Astrocyte (in vitro differentiated cells and primary cell): ENCODE measurements at regions not wholly inside any gene's neighbourhood (a gene's known extent, or its start where the extent isn't known, plus 50 kb on each side); places are given as distances from the start of the nearest gene placed in this dataset.
A peak's percentile ranks its signal among the peaks of the same experiment; 100 is the strongest.

Source experiments
- DNase-seq: peaks from one replicate; pipeline ENCODE4 v3.0.0-alpha.2; 2010; ENCODE audit warnings: low read depth
- FAIRE-seq: peaks from 2 replicates; lab custom pipeline; 2011; peaks lifted over from hg19 to GRCh38; lab: Jason Lieb, UNC
- H2AFZ ChIP-seq: 2 replicates; pipeline ENCODE4 v1.6.0; 2012; ENCODE audit warnings: low read depth, low read length, inconsistent platforms
- H3K27ac ChIP-seq: 2 replicates; pipeline ENCODE4 v1.5.1; 2011; ENCODE audit warnings: low read depth, low read length, inconsistent platforms
- H3K27me3 ChIP-seq: 2 replicates; pipeline ENCODE4 v1.6.0; 2011; ENCODE audit warnings: low read length, inconsistent platforms; ENCODE audit not compliant: insufficient read depth
- H3K36me3 ChIP-seq: 2 replicates; pipeline ENCODE4 v1.5.1; 2011; ENCODE audit warnings: low read length, inconsistent platforms; ENCODE audit not compliant: insufficient read depth
- H3K4me1 ChIP-seq: 2 replicates; pipeline ENCODE4 v1.5.1; 2011; ENCODE audit warnings: low read length, inconsistent platforms; ENCODE audit not compliant: insufficient read depth
- H3K4me2 ChIP-seq: 2 replicates; pipeline ENCODE4 v1.6.0; 2012; ENCODE audit warnings: low read length, inconsistent platforms
- H3K4me3 ChIP-seq: 2 replicates; pipeline ENCODE4 v1.5.1; 2011; ENCODE audit warnings: low read depth, mild to moderate bottlenecking, low read length, inconsistent platforms; ENCODE audit not compliant: insufficient read depth
- H3K79me2 ChIP-seq: 2 replicates; pipeline ENCODE4 v1.6.0; 2012; ENCODE audit warnings: mild to moderate bottlenecking, low read length, inconsistent platforms; ENCODE audit not compliant: insufficient read depth
- H3K9ac ChIP-seq: 2 replicates; pipeline ENCODE4 v1.6.0; 2012; ENCODE audit warnings: mild to moderate bottlenecking, low read length, inconsistent platforms
- H3K9me3 ChIP-seq: 2 replicates; pipeline ENCODE4 v1.5.1; 2012; ENCODE audit warnings: low read depth, mild to moderate bottlenecking, low read length, inconsistent platforms; ENCODE audit not compliant: insufficient read depth
- H4K20me1 ChIP-seq: 2 replicates; pipeline ENCODE4 v1.6.0; 2012; ENCODE audit warnings: low read length, inconsistent platforms; ENCODE audit not compliant: insufficient read depth
- H3K27ac Mint-ChIP-seq: one replicate; pipeline ENCODE4 v1.8.0; 2021; ENCODE audit warnings: mild to moderate bottlenecking, mixed read lengths; ENCODE audit not compliant: unreplicated experiment
- H3K27me3 Mint-ChIP-seq: one replicate; pipeline ENCODE4 v1.8.0; 2021; ENCODE audit warnings: low read depth, mixed read lengths; ENCODE audit not compliant: unreplicated experiment
- H3K36me3 Mint-ChIP-seq: one replicate; pipeline ENCODE4 v1.8.0; 2021; ENCODE audit warnings: low read depth, mixed read lengths; ENCODE audit not compliant: unreplicated experiment
- H3K4me1 Mint-ChIP-seq: one replicate; pipeline ENCODE4 v1.8.0; 2021; ENCODE audit warnings: low read depth, mixed read lengths; ENCODE audit not compliant: unreplicated experiment
- H3K4me3 Mint-ChIP-seq: one replicate; pipeline ENCODE4 v1.8.0; 2021; ENCODE audit warnings: mild to moderate bottlenecking, moderate library complexity, mixed read lengths; ENCODE audit not compliant: unreplicated experiment
- H3K9me3 Mint-ChIP-seq: one replicate; pipeline ENCODE4 v1.8.0; 2021; ENCODE audit warnings: mild to moderate bottlenecking, mixed read lengths; ENCODE audit not compliant: unreplicated experiment
- CTCF ChIP-seq: IDR thresholded peaks from 2 replicates; pipeline ENCODE4 v1.5.1; 2011; ENCODE audit warnings: low read depth, mild to moderate bottlenecking, inconsistent platforms, low read length, moderate library complexity; ENCODE audit not compliant: insufficient read depth
- EZH2 ChIP-seq: IDR thresholded peaks from 2 replicates; pipeline ENCODE4 v1.6.1; 2012; ENCODE audit warnings: mild to moderate bottlenecking, low read length, inconsistent platforms; ENCODE audit not compliant: insufficient read depth

- H3K4me3 Mint-ChIP-seq: no peak overlapping the region
- Histone ChIP-seq H3K79me2 (no peaks in the 10 kb centered on the region), H3K9me3 (no peaks in the 10 kb centered on the region)
Measured at GRCh38 chr5:142509026-142509425, 176.9 kb downstream of the FGF1 start.

GRCh38 chr5:142508591-142508990 is 177.3 kb downstream of the FGF1 start:
- peaks cover 46% of the 10 kb centered on the region for H3K4me1 Mint-ChIP-seq
- Histone ChIP-seq H3K27ac (no peak overlapping the region), H3K4me3 (no peak overlapping the region), H3K36me3 (no peaks in the 10 kb centered on the region), H3K79me2 (no peaks in the 10 kb centered on the region), H3K9ac (no peak overlapping the region), H3K4me2 (no peak overlapping the region), H4K20me1 (no peaks in the 10 kb centered on the region), H3K4me1 (peaks cover 27% of the 10 kb centered on the region), H2AFZ (no peak overlapping the region), H3K27me3 (no peaks in the 10 kb centered on the region), H3K9me3 (no peaks in the 10 kb centered on the region)
- FAIRE-seq (no peak), DNase-seq (no peak)
- H3K4me3 Mint-ChIP-seq: no peak overlapping the region
- TF ChIP-seq CTCF (no peak), EZH2 (no peak)
- no peak overlapping the region for H3K27ac Mint-ChIP-seq
- no peaks in the 10 kb centered on the region for H3K9me3 Mint-ChIP-seq
- no peaks in the 10 kb centered on the region for H3K27me3 Mint-ChIP-seq
- peaks cover 1% of the 10 kb centered on the region for H3K36me3 Mint-ChIP-seq

More at GRCh38 chr5:142509026-142509425, 176.9 kb downstream of the FGF1 start:
- Histone ChIP-seq H3K4me1 (peaks cover 30% of the 10 kb centered on the region), H3K36me3 (no peaks in the 10 kb centered on the region), H4K20me1 (no peaks in the 10 kb centered on the region), H3K4me3 (no peak overlapping the region), H2AFZ (no peak overlapping the region), H3K9ac (no peak overlapping the region), H3K27ac (no peak overlapping the region), H3K27me3 (no peaks in the 10 kb centered on the region), H3K4me2 (no peak overlapping the region)
- H3K4me1 Mint-ChIP-seq: peaks cover 49% of the 10 kb centered on the region
- no peak for TF ChIP-seq CTCF
- TF ChIP-seq EZH2: no peak
- no peaks in the 10 kb centered on the region for H3K27me3 Mint-ChIP-seq
- H3K9me3 Mint-ChIP-seq: no peaks in the 10 kb centered on the region
- H3K36me3 Mint-ChIP-seq: peaks cover 1% of the 10 kb centered on the region
- DNase-seq: no peak
- no peak overlapping the region for H3K27ac Mint-ChIP-seq
- no peak for FAIRE-seq

- no peak overlapping the region for H3K4me3 ChIP-seq
- no peak overlapping the region for H2AFZ ChIP-seq
- no peak overlapping the region for H3K4me2 ChIP-seq
- H3K4me1 ChIP-seq: peaks cover 18% of the 10 kb centered on the region
- no peaks in the 10 kb centered on the region for H3K27me3 Mint-ChIP-seq
- H3K27me3 ChIP-seq: no peaks in the 10 kb centered on the region
- H3K9me3 ChIP-seq: no peaks in the 10 kb centered on the region
- no peak overlapping the region for H3K27ac ChIP-seq
- H3K4me3 Mint-ChIP-seq: no peak overlapping the region
- no peak overlapping the region for H3K9ac ChIP-seq
- H3K36me3 Mint-ChIP-seq: no peaks in the 10 kb centered on the region
- no peak overlapping the region for H3K27ac Mint-ChIP-seq
- no peaks in the 10 kb centered on the region for H3K9me3 Mint-ChIP-seq
- peaks cover 39% of the 10 kb centered on the region for H3K4me1 Mint-ChIP-seq
- FAIRE-seq (peak; percentile 34), DNase-seq (no peak)
- no peaks in the 10 kb centered on the region for H3K36me3 ChIP-seq
- H3K79me2 ChIP-seq: no peaks in the 10 kb centered on the region
- H4K20me1 ChIP-seq: no peaks in the 10 kb centered on the region
- TF ChIP-seq EZH2 (no peak), CTCF (no peak)
Measured at GRCh38 chr5:142507531-142508372, 178.1 kb downstream of the FGF1 start.
